OCI-LY7 (cell line): ENCODE measurements at regions not wholly inside any gene's neighbourhood (a gene's known extent, or its start where the extent isn't known, plus 50 kb on each side); places are given as distances from the start of the nearest gene placed in this dataset.

Source experiments
- BruUV-seq: library from RNA; stranded (reverse); fragments of 400-500 nt; replicated peaks from 2 replicates; lab custom pipeline; 2021; lab: Mats Ljungman, UMichigan
- CTCF ChIA-PET: fragments of 300-600 bp; sonication (Branson Sonifier 250); formaldehyde crosslinking; loops from one replicate; lab custom pipeline; 2022; ENCODE audit warnings: antibody characterized with exemption; ENCODE audit not compliant: unreplicated experiment; lab: Charles Lee
- POLR2A ChIA-PET: fragments of 300-600 bp; sonication (Branson Sonifier 250); formaldehyde crosslinking; loops from one replicate; lab custom pipeline; 2022; ENCODE audit warnings: antibody characterized with exemption; lab: Charles Lee
- DNase-seq: peaks from one replicate; pipeline ENCODE4 v3.0.0-alpha.2; 2015; ENCODE audit warnings: low spot score
- H2AFZ ChIP-seq: fragments of 200-600 bp; sonication (generic), shearing (Covaris generic); 2 replicates; pipeline ENCODE4 v1.6.1; 2014; ENCODE audit warnings: mild to moderate bottlenecking, antibody characterized with exemption, low read length, moderate library complexity
- H3K27ac ChIP-seq: fragments of 200-600 bp; sonication (generic); 2 replicates; pipeline ENCODE4 v1.5.1; 2014; ENCODE audit warnings: mixed run types, low read depth, mild to moderate bottlenecking, moderate library complexity, low read length, inconsistent platforms; ENCODE audit not compliant: poor library complexity, severe bottlenecking
- H3K36me3 ChIP-seq: fragments of 200-600 bp; sonication (generic); 2 replicates; pipeline ENCODE4 v1.6.1; 2014; ENCODE audit warnings: mild to moderate bottlenecking, antibody characterized with exemption, low read length, moderate library complexity, mixed read lengths; ENCODE audit not compliant: insufficient read depth
- H3K4me1 ChIP-seq: fragments of 200-600 bp; sonication (generic); 2 replicates; pipeline ENCODE4 v1.5.1; 2014; ENCODE audit warnings: mild to moderate bottlenecking, low read length; ENCODE audit not compliant: insufficient read depth, poor library complexity, severe bottlenecking
- H3K4me2 ChIP-seq: fragments of 200-600 bp; sonication (generic); 2 replicates; pipeline ENCODE4 v1.6.1; 2014; ENCODE audit warnings: mild to moderate bottlenecking, low read length
- H3K4me3 ChIP-seq: fragments of 200-600 bp; sonication (generic); 2 replicates; pipeline ENCODE4 v1.5.1; 2014; ENCODE audit warnings: mild to moderate bottlenecking, low read depth, low read length; ENCODE audit not compliant: poor library complexity, severe bottlenecking
- H3K79me2 ChIP-seq: fragments of 200-600 bp; sonication (generic); 2 replicates; pipeline ENCODE4 v1.6.1; 2016; ENCODE audit warnings: low read depth, mild to moderate bottlenecking, low read length, moderate library complexity, mixed read lengths; ENCODE audit not compliant: insufficient read depth
- H3K9me2 ChIP-seq: fragments of 200-600 bp; sonication (generic); 2 replicates; pipeline ENCODE4 v1.6.1; 2016; ENCODE audit warnings: mild to moderate bottlenecking, low read length, mixed read lengths; ENCODE audit not compliant: insufficient read depth
- H3K9me3 ChIP-seq: fragments of 200-600 bp; sonication (generic); 2 replicates; pipeline ENCODE4 v1.6.1; 2014; ENCODE audit warnings: mild to moderate bottlenecking, mixed run types, low read length, mixed read lengths
- H4K20me1 ChIP-seq: fragments of 200-600 bp; sonication (generic); 2 replicates; pipeline ENCODE4 v1.6.1; 2014; ENCODE audit warnings: mild to moderate bottlenecking, antibody characterized with exemption, low read length, moderate library complexity, mixed read lengths; ENCODE audit not compliant: insufficient read depth
- EZH2phosphoT487 ChIP-seq: fragments of 200-600 bp; sonication (generic); IDR thresholded peaks from 2 replicates; pipeline ENCODE4 v1.6.1; 2018; ENCODE audit warnings: low read depth, borderline replicate concordance, mild to moderate bottlenecking, mixed run types, antibody characterized with exemption, low read length, moderate library complexity, mixed read lengths
- intact Hi-C: fragments of 100-400 bp; cut with micrococcal nuclease; formaldehyde crosslinking; loops from one replicate; pipeline ENCODE4 v1.10.0; 2022; ENCODE audit not compliant: unreplicated experiment
- TF ChIP-seq, protein P1 (sequence below): fragments of 200-600 bp; sonication (generic); conservative IDR thresholded peaks from 2 replicates; pipeline ENCODE4 v1.5.1; 2014; ENCODE audit warnings: mild to moderate bottlenecking, antibody characterized with exemption, low read length, moderate library complexity, mixed read lengths

DNA sequence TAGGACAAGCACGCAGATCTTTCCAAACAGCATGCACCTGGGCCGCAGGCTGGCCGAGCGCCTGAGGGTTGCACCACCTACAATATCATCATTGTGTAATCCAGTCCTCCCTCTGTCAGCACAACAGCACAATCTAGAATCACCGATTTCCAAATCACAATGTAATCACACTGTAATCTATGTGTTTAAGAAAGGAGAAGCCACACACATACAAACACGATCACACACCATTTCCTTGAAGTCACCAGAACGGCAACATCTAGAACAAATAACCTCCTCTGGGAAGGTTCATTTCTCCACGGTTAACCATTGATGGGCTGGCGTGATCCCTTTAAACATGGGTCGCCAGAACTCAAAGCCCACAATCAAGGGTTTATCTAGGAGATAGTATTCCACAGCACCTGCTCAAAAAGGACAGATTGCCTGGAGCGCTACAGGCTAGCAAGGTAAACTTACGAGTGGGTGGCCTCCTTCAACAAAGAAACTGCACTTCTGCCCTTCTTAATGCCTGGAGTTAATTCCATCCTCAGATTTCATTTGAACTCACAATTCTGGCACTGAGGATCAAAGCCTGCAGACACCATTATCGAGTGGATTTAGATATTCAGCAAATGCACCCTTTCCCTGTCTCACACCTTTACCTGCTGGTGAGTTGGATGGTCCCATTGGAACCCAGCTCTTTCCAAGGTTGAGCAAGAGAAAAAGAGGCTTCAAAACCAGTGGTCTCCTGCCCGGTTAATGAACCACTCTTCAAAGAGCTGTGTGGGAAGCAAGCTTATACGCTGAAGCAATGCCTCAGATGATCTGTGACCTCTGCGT is 83.8 kb upstream of the FOXQ1 start:
- BruUV-seq = no TSS peak
- no peak overlapping the region for H3K27ac ChIP-seq
- H3K79me2 ChIP-seq = no peaks in the 10 kb centered on the region
- no peaks in the 10 kb centered on the region for H3K36me3 ChIP-seq
- ChIA-PET CTCF (no interaction called here), POLR2A (no interaction called here)
- no peaks in the 10 kb centered on the region for H3K9me2 ChIP-seq
- TF ChIP-seq, protein P1, sequence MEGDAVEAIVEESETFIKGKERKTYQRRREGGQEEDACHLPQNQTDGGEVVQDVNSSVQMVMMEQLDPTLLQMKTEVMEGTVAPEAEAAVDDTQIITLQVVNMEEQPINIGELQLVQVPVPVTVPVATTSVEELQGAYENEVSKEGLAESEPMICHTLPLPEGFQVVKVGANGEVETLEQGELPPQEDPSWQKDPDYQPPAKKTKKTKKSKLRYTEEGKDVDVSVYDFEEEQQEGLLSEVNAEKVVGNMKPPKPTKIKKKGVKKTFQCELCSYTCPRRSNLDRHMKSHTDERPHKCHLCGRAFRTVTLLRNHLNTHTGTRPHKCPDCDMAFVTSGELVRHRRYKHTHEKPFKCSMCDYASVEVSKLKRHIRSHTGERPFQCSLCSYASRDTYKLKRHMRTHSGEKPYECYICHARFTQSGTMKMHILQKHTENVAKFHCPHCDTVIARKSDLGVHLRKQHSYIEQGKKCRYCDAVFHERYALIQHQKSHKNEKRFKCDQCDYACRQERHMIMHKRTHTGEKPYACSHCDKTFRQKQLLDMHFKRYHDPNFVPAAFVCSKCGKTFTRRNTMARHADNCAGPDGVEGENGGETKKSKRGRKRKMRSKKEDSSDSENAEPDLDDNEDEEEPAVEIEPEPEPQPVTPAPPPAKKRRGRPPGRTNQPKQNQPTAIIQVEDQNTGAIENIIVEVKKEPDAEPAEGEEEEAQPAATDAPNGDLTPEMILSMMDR = no peak
- no peak for TF ChIP-seq EZH2phosphoT487
- H3K4me1 ChIP-seq = no peaks in the 10 kb centered on the region
- no peak for DNase-seq
- H3K4me3 ChIP-seq = no peak overlapping the region
- H4K20me1 ChIP-seq = no peaks in the 10 kb centered on the region
- intact Hi-C loops = no loop called here
- H2AFZ ChIP-seq = no peak overlapping the region
- H3K4me2 ChIP-seq = no peak overlapping the region
- no peaks in the 10 kb centered on the region for H3K9me3 ChIP-seq

GRCh38 chr6:1227600-1227934 is 84.3 kb upstream of the FOXQ1 start:
- BruUV-seq = no TSS peak
- Histone ChIP-seq H2AFZ (no peak overlapping the region), H3K4me3 (no peak overlapping the region), H3K9me3 (no peaks in the 10 kb centered on the region), H3K9me2 (no peaks in the 10 kb centered on the region), H3K36me3 (no peaks in the 10 kb centered on the region), H3K27ac (no peak overlapping the region), H4K20me1 (no peaks in the 10 kb centered on the region), H3K4me1 (no peaks in the 10 kb centered on the region), H3K79me2 (no peaks in the 10 kb centered on the region), H3K4me2 (no peak overlapping the region)
- intact Hi-C loops = no loop called here
- ChIA-PET POLR2A (no interaction called here), CTCF (no interaction called here)
- TF ChIP-seq, protein P1 = no peak
- TF ChIP-seq EZH2phosphoT487 = no peak
- DNase-seq = no peak
